Suprapubic skin (tissue), 4 donors: ENCODE measurements at regions not wholly inside any gene's neighbourhood (a gene's known extent, or its start where the extent isn't known, plus 50 kb on each side); places are given as distances from the start of the nearest gene placed in this dataset.
"Not testable (repeated sequence)": the region's sequence is repeated elsewhere in the genome, so short reads cannot be mapped to it uniquely, and the experiment has no call there.

Source experiments
- DNase-seq, 2 donors: peaks; one replicate each; pipeline ENCODE4 v3.0.0-alpha.2; 2019; ENCODE audit warnings: low spot score in 2 of 2
- H3K27ac ChIP-seq: fragments of 200-600 bp; sonication (generic); one replicate; pipeline ENCODE4 v1.5.1; 2019
- H3K27me3 ChIP-seq: fragments of 200-600 bp; sonication (generic); one replicate; pipeline ENCODE4 v1.5.1; 2019
- H3K36me3 ChIP-seq: fragments of 200-600 bp; sonication (generic); one replicate; pipeline ENCODE4 v1.5.1; 2019
- H3K4me1 ChIP-seq: fragments of 200-600 bp; sonication (generic); one replicate; pipeline ENCODE4 v1.5.1; 2019
- H3K4me3 ChIP-seq: fragments of 200-600 bp; sonication (generic); one replicate; pipeline ENCODE4 v1.5.1; 2019; ENCODE audit warnings: mild to moderate bottlenecking
- H3K9me3 ChIP-seq: fragments of 200-600 bp; sonication (generic); one replicate; pipeline ENCODE4 v1.5.1; 2019
- EP300 ChIP-seq: sonication (generic); formaldehyde crosslinking; IDR thresholded peaks from one replicate; pipeline ENCODE4 v1.6.1; 2017; ENCODE audit warnings: antibody characterized with exemption
- POLR2A ChIP-seq, 2 donors: fragments of 450-650 bp; IDR thresholded peaks; one replicate each; pipeline ENCODE4 v1.6.1; 2017; ENCODE audit warnings: antibody characterized with exemption in 2 of 2, mild to moderate bottlenecking in 2 of 2, moderate library complexity in 2 of 2
- POLR2AphosphoS5 ChIP-seq, 3 donors: sonication (generic); formaldehyde crosslinking; IDR thresholded peaks; one replicate each; pipeline ENCODE4 v1.6.1; 2017; ENCODE audit warnings: antibody characterized with exemption in 3 of 3
- WGBS: methylation state at CpG from one replicate; pipeline ENCODE4 v1.1.5; 2018; 5-methylcytosine and 5-hydroxymethylcytosine counted together
- TF ChIP-seq, protein P1 (sequence below), 2 donors: fragments of 200-600 bp in 1 of 2; fragments of 450-650 bp in 1 of 2; sonication (generic) in 1 of 2; IDR thresholded peaks; one replicate each; pipeline ENCODE4 v1.5.1; 2016 to 2019; ENCODE audit warnings: antibody characterized with exemption in 2 of 2, mild to moderate bottlenecking in 1 of 2, moderate library complexity in 1 of 2

DNA sequence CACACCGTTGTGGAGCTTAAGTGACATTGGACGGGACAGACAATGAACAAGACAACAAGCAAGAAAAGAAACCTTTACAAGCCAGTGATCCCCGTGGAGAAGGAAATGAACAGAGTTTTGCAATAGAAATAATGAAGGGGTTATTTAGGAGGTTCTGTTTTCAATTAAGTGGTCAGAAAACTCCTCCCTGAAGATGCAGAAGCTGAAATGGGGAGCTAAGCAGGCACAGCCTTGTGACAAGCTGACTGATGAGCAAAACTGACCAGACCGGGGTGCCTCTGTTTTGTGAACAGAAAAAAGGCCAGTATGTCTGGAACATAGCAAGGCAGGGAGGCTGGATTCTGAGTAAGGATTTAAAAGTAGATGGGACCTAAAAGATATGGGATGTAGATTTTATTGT, 299.8 kb upstream of the POM121L12 start:
- DNase-seq: no peak
- no peak for TF ChIP-seq POLR2AphosphoS5 (IDR thresholded peaks at IDR 0.05)
- TF ChIP-seq POLR2A (IDR thresholded peaks at IDR 0.05): no peak
- Histone ChIP-seq H3K27ac (no peak overlapping the region), H3K36me3 (no peaks in the 10 kb centered on the region), H3K4me1 (no peaks in the 10 kb centered on the region), H3K27me3 (no peaks in the 10 kb centered on the region), H3K9me3 (no peaks in the 10 kb centered on the region), H3K4me3 (no peak overlapping the region)
- WGBS: 59% methylated on average over 4 of the region's 4 CpGs

DNA sequence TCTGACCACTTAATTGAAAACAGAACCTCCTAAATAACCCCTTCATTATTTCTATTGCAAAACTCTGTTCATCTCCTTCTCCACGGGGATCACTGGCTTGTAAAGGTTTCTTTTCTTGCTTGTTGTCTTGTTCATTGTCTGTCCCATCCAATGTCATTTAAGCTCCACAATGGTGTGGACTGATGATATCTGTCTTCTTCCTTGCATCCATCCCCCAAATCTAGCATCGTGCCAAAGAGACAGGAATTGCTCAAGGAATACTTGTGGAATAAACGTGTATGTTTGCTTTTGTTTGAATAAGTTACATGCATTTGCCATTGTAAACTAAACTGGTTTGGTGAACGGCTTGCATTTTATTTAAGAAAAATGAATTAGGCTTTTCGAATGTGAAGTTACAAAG, 306.8 kb upstream of the POM121L12 start:
- not testable (repeated sequence) for H3K4me1 ChIP-seq, H3K36me3 ChIP-seq, H3K9me3 ChIP-seq, H3K27me3 ChIP-seq, H3K4me3 ChIP-seq, DNase-seq, H3K27ac ChIP-seq
- WGBS: 76% methylated on average over 5 of the region's 5 CpGs

DNA sequence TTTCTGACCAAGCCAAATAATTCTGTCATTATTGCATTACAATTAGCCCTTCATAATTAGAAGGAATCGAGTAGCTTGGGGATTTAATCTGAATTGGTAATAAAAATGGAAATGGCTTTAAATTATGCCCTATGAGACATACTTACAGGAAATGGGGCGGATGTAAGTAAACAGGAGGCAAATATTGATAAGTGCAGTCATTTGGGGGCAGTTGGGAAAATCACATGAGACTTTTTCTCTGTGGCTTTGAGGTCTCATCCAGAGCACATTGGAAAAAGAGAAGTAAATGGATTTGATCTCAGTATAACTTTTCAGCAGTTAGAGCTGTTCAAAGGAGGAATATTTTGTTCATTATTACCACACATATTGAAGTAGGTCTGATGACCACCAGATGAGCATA, 307.8 kb upstream of the POM121L12 start:
- no peaks in the 10 kb centered on the region for H3K27me3 ChIP-seq
- H3K4me1 ChIP-seq: no peaks in the 10 kb centered on the region
- no peak overlapping the region for H3K27ac ChIP-seq
- no peaks in the 10 kb centered on the region for H3K9me3 ChIP-seq
- WGBS: 67% methylated on average over 2 of the region's 2 CpGs
- no peaks in the 10 kb centered on the region for H3K36me3 ChIP-seq
- DNase-seq: no peak
- TF ChIP-seq POLR2AphosphoS5 (IDR thresholded peaks at IDR 0.05) (no peak), POLR2A (IDR thresholded peaks at IDR 0.05) (no peak)
- TF ChIP-seq, protein P1, sequence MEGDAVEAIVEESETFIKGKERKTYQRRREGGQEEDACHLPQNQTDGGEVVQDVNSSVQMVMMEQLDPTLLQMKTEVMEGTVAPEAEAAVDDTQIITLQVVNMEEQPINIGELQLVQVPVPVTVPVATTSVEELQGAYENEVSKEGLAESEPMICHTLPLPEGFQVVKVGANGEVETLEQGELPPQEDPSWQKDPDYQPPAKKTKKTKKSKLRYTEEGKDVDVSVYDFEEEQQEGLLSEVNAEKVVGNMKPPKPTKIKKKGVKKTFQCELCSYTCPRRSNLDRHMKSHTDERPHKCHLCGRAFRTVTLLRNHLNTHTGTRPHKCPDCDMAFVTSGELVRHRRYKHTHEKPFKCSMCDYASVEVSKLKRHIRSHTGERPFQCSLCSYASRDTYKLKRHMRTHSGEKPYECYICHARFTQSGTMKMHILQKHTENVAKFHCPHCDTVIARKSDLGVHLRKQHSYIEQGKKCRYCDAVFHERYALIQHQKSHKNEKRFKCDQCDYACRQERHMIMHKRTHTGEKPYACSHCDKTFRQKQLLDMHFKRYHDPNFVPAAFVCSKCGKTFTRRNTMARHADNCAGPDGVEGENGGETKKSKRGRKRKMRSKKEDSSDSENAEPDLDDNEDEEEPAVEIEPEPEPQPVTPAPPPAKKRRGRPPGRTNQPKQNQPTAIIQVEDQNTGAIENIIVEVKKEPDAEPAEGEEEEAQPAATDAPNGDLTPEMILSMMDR (IDR thresholded peaks at IDR 0.05): no peak
- no peak overlapping the region for H3K4me3 ChIP-seq

DNA sequence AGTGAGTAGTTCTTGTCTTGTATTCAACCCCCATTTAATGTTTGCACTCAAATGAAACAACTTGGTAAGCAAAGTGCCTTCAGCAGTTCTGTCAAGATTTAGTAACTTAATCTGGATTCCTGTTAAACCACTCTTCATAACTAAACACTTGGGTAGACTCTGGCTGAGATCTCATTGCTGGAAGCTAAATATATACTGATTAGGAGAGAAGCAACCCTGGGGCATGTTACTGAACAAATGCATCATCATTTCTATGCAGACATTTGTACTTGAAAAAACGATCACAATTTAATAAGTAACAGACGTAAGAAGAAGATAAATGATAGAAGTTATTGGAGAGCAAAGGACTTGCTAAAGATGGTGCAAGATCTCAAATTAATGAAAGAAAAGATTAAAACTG, 308.4 kb upstream of the POM121L12 start:
- 23% methylated on average over 2 of the region's 2 CpGs for WGBS
- Histone ChIP-seq H3K4me1 (no peaks in the 10 kb centered on the region), H3K27me3 (no peaks in the 10 kb centered on the region), H3K9me3 (no peaks in the 10 kb centered on the region), H3K36me3 (no peaks in the 10 kb centered on the region), H3K4me3 (no peak overlapping the region), H3K27ac (no peak overlapping the region)
- no peak for DNase-seq
- TF ChIP-seq EP300 (no peak), POLR2A (IDR thresholded peaks at IDR 0.05) (no peak), POLR2AphosphoS5 (IDR thresholded peaks at IDR 0.05) (no peak)
- TF ChIP-seq, protein P1 (IDR thresholded peaks at IDR 0.05): no peak

DNA sequence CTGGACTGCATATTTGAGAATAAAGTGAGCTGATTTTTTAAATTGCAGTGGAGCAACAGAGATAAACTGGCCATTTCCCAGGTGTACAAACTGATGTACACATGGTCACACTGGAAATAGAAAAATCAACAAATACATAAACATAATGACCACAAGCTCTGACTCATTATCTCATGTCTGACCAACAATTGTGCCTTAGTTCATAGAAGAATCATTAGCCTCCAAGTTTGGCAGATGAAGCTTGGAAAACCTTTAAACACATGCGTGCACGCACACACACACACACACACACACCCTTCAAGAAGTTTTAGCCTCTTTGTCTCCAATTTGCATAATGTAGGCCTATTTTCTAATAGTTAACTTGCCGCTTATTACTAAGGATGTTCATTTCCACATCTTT, 308.9 kb upstream of the POM121L12 start:
- Histone ChIP-seq H3K36me3 (no peaks in the 10 kb centered on the region), H3K4me3 (no peak overlapping the region), H3K9me3 (no peaks in the 10 kb centered on the region), H3K27ac (no peak overlapping the region), H3K4me1 (no peaks in the 10 kb centered on the region), H3K27me3 (no peaks in the 10 kb centered on the region)
- no peak for DNase-seq
- WGBS: 55% methylated on average over 3 of the region's 3 CpGs
- no peak for TF ChIP-seq POLR2AphosphoS5 (IDR thresholded peaks at IDR 0.05)
- no peak for TF ChIP-seq POLR2A (IDR thresholded peaks at IDR 0.05)
- no peak for TF ChIP-seq EP300
- TF ChIP-seq, protein P1 (IDR thresholded peaks at IDR 0.05): no peak

DNA sequence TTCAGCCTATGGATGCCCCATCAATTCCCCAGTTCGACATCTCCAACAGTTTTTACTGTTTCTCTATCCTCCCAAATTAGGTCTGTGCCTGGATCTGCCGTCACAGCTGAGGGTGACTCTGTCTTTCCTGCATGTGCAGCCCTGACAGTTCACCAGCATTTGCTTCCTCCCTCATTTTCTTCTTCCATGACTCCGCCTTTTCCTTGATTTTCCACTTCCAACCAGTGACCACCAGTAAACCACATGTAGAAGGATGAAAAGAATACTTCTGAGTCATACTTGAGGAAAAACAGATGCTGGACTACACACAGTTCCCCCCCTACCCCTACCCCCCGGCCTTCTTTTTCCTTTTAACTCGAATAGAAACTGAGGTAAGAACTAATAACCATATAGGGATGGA, 311.8 kb upstream of the POM121L12 start:
- WGBS: 64% methylated on average over 5 of the region's 5 CpGs
- Histone ChIP-seq H3K4me1 (no peaks in the 10 kb centered on the region), H3K27ac (no peak overlapping the region), H3K9me3 (no peaks in the 10 kb centered on the region), H3K27me3 (no peaks in the 10 kb centered on the region), H3K36me3 (no peaks in the 10 kb centered on the region), H3K4me3 (no peak overlapping the region)
- DNase-seq: no peak
- TF ChIP-seq POLR2AphosphoS5 (IDR thresholded peaks at IDR 0.05) (no peak), EP300 (no peak), POLR2A (IDR thresholded peaks at IDR 0.05) (no peak)
- TF ChIP-seq, protein P1 (IDR thresholded peaks at IDR 0.05): no peak
